ENCODE measurements at regions not wholly inside any gene's neighbourhood (a gene's known extent, or its start where the extent isn't known, plus 50 kb on each side); places are given as distances from the start of the nearest gene placed in this dataset.

- TF ChIP-seq MAZ (IDR thresholded peaks at IDR 0.05; ENCODE audit: borderline replicate concordance, low read depth, low read length): no peak
- TF ChIP-seq BHLHE40 (IDR thresholded peaks at IDR 0.05; ENCODE audit: low read depth, low read length): no peak
- TF ChIP-seq USF2 (IDR thresholded peaks at IDR 0.05; ENCODE audit: low read depth, low read length): no peak
- no peak for TF ChIP-seq CTCF (conservative IDR thresholded peaks at IDR 0.05; ENCODE audit: low read depth, low read length)
- no peak for TF ChIP-seq RFX5 (IDR thresholded peaks at IDR 0.05; ENCODE audit: low read depth, low read length)
- TF ChIP-seq SMC3 (IDR thresholded peaks at IDR 0.05; ENCODE audit: low read depth, low read length): no peak
- no peak for TF ChIP-seq RAD21 (IDR thresholded peaks at IDR 0.05; ENCODE audit: low read length)
- TF ChIP-seq POLR2A (IDR thresholded peaks at IDR 0.05; ENCODE audit: low read depth, low read length): no peak
- no peak for TF ChIP-seq MXI1 (IDR thresholded peaks at IDR 0.05; ENCODE audit: borderline replicate concordance, low read depth, low read length)
- TF ChIP-seq RCOR1 (IDR thresholded peaks at IDR 0.05; ENCODE audit: insufficient replicate concordance, low read length): no peak
- no peak for TF ChIP-seq MAFK (IDR thresholded peaks at IDR 0.05; ENCODE audit: low read depth, low read length)
- no peak for TF ChIP-seq FOS (IDR thresholded peaks at IDR 0.05; ENCODE audit: low read depth, low read length)
- no peak for TF ChIP-seq CEBPB (IDR thresholded peaks at IDR 0.05; ENCODE audit: low read depth, low read length)
These were observed 667.7 kb upstream of the DIPK2B start for GRCh38 chrX:45868425-45868824.

Data from IMR-90 (cell line).